ENCODE measurements at regions not wholly inside any gene's neighbourhood (a gene's known extent, or its start where the extent isn't known, plus 50 kb on each side); places are given as distances from the start of the nearest gene placed in this dataset.

DNA sequence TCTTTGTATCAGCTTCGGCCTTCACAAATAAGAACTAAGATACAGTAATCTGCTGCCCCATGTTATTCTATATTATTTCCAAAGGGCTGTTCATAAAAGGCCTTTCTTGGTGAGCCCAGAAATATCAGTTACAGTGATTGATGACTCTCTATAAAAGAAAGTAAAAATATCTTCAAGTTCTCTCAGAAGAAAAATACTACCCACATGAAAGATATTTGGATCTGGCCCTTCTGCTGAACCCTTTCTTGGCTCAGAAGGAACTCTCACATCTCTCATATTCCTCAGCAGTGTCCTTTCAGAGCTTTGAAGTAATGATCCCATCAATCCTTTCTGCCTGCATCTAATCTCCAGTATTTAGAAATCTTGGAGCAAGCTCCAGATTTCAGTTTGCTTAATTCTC, 76.3 kb upstream of the SLITRK1 start:
- no peak for DNase-seq

DNA sequence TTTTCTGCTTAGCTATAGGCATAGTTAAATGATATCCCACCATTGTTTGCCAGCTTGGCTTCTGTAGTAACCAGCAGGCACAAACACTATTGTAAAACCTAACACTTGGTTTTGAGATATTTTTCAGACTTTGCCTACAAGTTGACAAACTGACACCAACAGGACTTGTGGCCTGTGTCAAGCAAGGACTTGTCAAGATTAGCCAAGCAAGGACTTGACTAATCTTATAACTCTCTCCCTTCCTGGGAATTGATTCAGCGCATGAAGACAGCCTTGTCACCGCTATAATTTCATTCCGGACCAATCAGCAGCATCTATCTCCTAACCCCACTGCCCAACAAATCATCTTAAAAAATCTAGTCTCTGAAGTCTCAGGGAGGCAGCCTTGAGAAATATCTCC, 72.7 kb upstream of the SLITRK1 start:
- no peak for DNase-seq

DNA sequence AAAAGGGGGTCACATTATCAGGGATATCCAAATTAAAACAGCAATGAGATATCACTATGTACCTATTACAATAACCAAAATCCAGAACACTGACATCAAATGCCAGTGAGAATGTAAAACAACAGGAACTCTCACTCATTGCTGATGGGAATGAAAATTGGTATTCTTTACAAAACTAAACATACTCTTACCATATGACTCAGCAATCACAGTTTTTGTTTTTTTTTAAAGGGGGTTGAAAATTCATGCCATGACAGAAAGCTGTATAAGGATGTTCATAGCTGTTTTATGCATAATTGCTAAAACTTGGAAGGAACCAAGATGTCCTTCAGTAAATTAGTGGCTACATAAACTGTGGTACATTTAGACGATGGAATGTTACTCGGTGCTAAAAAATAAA, 71.6 kb upstream of the SLITRK1 start:
- no peak for DNase-seq

DNA sequence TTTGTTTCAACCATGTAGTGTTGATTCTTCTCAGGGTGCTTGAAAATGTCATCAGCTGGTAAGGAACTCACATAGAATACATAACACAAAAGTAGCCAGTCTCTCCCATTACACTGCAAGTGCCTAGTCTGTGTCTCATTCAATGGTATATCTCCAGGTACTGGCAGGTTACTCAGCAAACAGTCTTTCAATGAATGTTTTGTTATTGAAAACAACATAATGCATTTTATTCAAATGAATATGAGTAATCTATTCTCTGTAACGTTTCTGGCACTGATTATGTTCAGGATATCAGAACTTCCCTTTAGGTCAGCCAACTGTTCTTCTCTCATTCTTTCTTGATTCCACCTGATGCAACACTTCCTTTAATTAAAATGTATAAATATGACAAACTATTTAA, 68.0 kb upstream of the SLITRK1 start:
- no peak for DNase-seq

DNA sequence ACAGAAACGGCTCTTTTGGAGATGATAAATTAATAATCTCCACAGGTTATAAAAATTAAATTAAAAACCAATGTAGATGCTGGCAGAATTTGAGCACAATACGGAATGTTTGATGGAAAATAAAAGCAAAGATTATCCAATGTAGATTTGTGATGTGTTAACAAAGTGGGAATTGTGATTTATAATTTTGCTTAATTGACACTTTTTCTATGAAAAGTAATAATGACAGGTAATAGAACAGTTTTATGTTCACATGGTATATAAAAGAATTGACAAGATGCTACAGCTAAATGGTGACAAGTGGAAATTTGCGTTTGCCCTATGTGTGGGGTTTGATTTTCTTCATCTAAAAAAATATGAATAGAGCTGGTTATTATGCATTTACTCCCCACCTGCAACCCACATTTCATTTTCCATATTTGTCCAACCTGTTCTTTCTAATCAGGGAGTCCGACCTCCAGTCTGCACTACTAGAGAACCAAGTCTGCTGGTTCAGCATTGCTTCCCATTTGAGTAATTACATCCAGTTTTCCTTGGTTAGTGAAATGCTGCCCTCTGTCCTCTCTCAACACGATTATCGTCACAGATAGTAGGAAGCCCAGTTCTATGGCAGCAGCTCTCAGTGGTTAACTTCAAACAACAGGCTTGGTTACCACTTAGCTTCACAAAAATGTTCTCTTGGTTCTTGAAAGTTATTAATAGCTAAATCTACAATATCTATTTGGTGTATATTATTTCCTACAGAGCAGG, 61.4 kb upstream of the SLITRK1 start:
- DNase-seq = no peak

DNA sequence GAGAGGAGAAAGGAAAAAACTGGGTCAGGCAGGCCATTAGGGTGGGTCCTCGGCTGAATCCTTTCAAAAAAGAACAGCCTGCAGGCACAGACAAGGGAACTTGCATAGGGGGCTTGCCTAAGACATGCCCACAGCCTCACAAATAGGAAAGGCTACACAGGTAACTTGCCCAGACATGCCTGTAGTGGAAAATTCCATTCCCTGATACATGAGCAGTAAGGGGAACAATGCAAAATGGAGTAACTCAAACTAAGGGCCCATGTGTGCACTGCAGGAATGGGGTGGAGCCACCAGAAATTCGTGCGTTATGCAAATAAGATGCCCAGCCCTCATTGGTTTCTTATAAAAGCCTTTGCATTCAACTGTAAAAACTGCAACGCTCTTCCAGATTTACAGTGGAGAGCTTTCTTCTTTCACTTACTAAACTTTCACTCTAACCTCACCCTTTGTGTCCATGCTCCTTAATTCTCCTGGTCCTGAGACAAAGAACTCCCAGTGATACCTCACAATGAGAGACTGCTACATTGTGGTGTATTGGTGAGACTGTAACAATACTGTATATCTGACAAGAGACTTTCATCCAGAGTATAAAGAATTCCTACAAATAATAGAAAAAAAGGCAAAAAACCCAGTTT, 59.5 kb upstream of the SLITRK1 start:
- no peak for DNase-seq

DNA sequence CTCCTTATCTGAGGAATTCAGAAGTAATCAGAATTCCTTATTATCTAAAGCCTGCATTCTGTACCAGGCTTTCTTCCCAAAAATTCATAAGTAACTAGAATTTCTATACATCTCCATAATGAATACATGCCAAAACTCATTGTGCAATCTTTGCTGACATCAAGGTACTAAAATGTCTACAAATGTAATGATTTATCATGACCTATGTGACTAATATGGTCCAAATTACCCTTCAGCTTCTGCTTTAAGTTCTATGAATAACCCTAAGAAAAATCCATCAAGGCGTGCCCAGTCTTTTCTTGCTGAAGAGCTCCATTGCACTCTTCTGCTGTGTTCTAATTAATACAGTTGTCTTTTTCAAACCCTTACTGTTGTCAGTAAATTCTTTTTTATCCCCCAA, 58.5 kb upstream of the SLITRK1 start:
- DNase-seq = no peak

DNA sequence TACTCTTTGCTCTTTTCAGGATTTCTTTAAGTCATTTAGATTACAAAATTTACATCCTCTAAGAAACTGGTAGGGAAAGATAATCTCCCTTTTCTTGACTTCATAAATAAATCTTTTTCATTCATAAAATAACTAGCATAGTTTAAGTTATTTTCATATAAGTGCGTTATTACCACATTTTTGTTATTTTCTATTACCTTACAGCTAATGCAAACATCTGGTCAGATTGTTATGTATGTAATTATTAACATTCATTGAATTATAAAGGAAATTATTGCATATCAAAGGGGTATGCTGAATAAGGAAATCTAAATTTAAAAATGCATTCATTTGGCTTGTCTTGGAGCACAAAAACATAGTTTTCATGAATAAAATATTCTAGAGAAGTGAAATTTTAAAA, 55.3 kb upstream of the SLITRK1 start:
- no peak for DNase-seq

DNA sequence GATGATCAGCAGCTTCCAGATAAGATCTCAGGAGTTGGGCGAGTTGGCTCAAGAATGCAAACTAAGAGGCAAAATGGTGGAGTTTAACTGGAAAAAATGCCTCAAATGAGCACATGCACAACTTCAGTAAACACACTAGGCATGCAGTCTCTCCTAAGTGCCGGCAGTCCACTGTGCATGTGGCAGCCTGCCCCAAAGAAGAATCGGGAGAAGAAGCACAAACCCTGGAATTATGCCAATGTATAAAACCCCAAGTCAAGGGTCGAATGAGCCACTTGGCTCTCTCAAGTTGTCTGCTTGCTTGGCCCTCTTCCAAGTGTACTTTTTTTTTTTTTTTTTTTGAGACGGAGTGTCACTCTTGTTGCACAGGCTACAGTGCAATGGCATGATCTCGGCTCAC, 53.3 kb upstream of the SLITRK1 start:
- DNase-seq = no peak
